HepG2 (cell line): ENCODE measurements at regions not wholly inside any gene's neighbourhood (a gene's known extent, or its start where the extent isn't known, plus 50 kb on each side); places are given as distances from the start of the nearest gene placed in this dataset.

Experiments
- ATAC-seq: fragments of 200-7000 bp; cut with Tn5 transposase; 3 replicates; pipeline ENCODE4 v1.9.1; 2020; ENCODE audit warnings: mild to moderate bottlenecking, moderate library complexity
- BruUV-seq: library from RNA; stranded (reverse); fragments of 400-500 nt; replicated peaks from 2 replicates; lab custom pipeline; 2021; lab: Mats Ljungman, UMichigan
- CTCF ChIA-PET: fragments of 300-600 bp; formaldehyde crosslinking; extraction: SDS; loops from one replicate; lab custom pipeline; 2021; ENCODE audit warnings: low total read pairs, inconsistent platforms, low intra/inter-chr PET ratio; lab: Yijun Ruan, JAX
- POLR2A ChIA-PET: fragments of 350-600 bp; sonication (Branson Sonifier 250); formaldehyde crosslinking; loops from one replicate; lab custom pipeline; 2020; ENCODE audit warnings: antibody characterized with exemption, inconsistent platforms; lab: Yijun Ruan, JAX
- DNase-seq: peaks from one replicate; pipeline ENCODE4 v3.0.0-alpha.2; 2015; ENCODE audit warnings: low spot score
- FAIRE-seq: peaks from 3 replicates; lab custom pipeline; 2011; peaks lifted over from hg19 to GRCh38; lab: Jason Lieb, UNC
- H2AFZ ChIP-seq: one replicate; pipeline ENCODE4 v1.6.1; 2011; ENCODE audit warnings: low read length, inconsistent platforms
- H3K27ac ChIP-seq: fragments of 300-600 bp; 3 replicates; pipeline ENCODE4 v1.8.0; 2011; ENCODE audit warnings: mixed run types, mild to moderate bottlenecking, mixed read lengths, low read length, inconsistent platforms; ENCODE audit not compliant: insufficient read depth; ENCODE audit errors: extremely low read length
- H3K27me3 ChIP-seq, 2 experiments: fragments of 200-600 bp in 1 of 2; 2 replicates in 1 of 2; 3 replicates in 1 of 2; pipeline versions ENCODE4 v1.6.0 to v1.8.0; 2011; ENCODE audit warnings: low read length in 2 of 2, mild to moderate bottlenecking in 2 of 2, moderate library complexity in 2 of 2, inconsistent platforms in 1 of 2; ENCODE audit not compliant: insufficient read depth in 2 of 2, control insufficient read depth in 1 of 2
- H3K36me3 ChIP-seq, 2 experiments: fragments of 200-600 bp in 1 of 2; replicated peaks in 1 of 2; 2 replicates in 1 of 2; 3 replicates in 1 of 2; pipeline versions ENCODE4 v1.5.1 to v1.8.0; 2011; ENCODE audit warnings: low read length in 2 of 2, inconsistent platforms in 1 of 2; ENCODE audit not compliant: insufficient read depth in 2 of 2, control insufficient read depth in 1 of 2
- H3K4me1 ChIP-seq: 2 replicates; pipeline ENCODE4 v1.5.1; 2012; ENCODE audit warnings: low read length, inconsistent platforms; ENCODE audit not compliant: insufficient read depth
- H3K4me2 ChIP-seq: 2 replicates; pipeline ENCODE4 v1.6.0; 2011; ENCODE audit warnings: low read depth, low read length, inconsistent platforms
- H3K4me3 ChIP-seq, 3 experiments: fragments of 200-600 bp in 1 of 3; sonication (generic), shearing (Covaris generic) in 1 of 3; replicated peaks in 1 of 3; 2 replicates each; pipeline ENCODE4 v1.5.1; 2011 to 2016; ENCODE audit warnings: low read length in 3 of 3, inconsistent platforms in 2 of 3, low read depth in 2 of 3, mild to moderate bottlenecking in 2 of 3, control low read depth in 1 of 3, mixed read lengths in 1 of 3; ENCODE audit not compliant: insufficient read depth in 1 of 3
- H3K79me2 ChIP-seq: one replicate; pipeline ENCODE4 v1.6.1; 2011; ENCODE audit warnings: low read length, inconsistent platforms; ENCODE audit not compliant: insufficient read depth
- H3K9ac ChIP-seq: 2 replicates; pipeline ENCODE4 v1.6.0; 2011; ENCODE audit warnings: mild to moderate bottlenecking, low read depth, low read length, inconsistent platforms; ENCODE audit not compliant: insufficient read depth
- H3K9me3 ChIP-seq: 2 replicates; pipeline ENCODE4 v1.5.1; 2012; ENCODE audit warnings: mild to moderate bottlenecking, low read length
- H4K20me1 ChIP-seq: 2 replicates; pipeline ENCODE4 v1.6.0; 2011; ENCODE audit warnings: inconsistent platforms, mild to moderate bottlenecking, low read length, moderate library complexity; ENCODE audit not compliant: insufficient read depth
- ARID5B ChIP-seq: IDR thresholded peaks from 2 replicates; pipeline ENCODE4 v1.4.0; 2020; ENCODE audit warnings: mild to moderate bottlenecking, missing genetic modification reagents
- CENPX ChIP-seq: sonication (generic); formaldehyde crosslinking; IDR thresholded peaks from 2 replicates; pipeline ENCODE4 v1.9.0; 2021; ENCODE audit warnings: mild to moderate bottlenecking, missing genetic modification reagents, moderate library complexity
- GABPB1 ChIP-seq: IDR thresholded peaks from 2 replicates; pipeline ENCODE4 v1.6.1; 2016; ENCODE audit warnings: mild to moderate bottlenecking, missing genetic modification reagents, moderate library complexity, missing compliant biosample characterization
- LCORL ChIP-seq, 2 experiments: fragments of 450-650 bp in 1 of 2; sonication (generic) in 1 of 2; formaldehyde crosslinking in 1 of 2; IDR thresholded peaks; 2 replicates each; pipeline versions ENCODE4 v1.5.0 to v1.6.1; 2017 to 2020; ENCODE audit warnings: antibody characterized with exemption in 1 of 2, missing genetic modification reagents in 1 of 2
- PAX8 ChIP-seq: sonication (generic); formaldehyde crosslinking; IDR thresholded peaks from 2 replicates; pipeline ENCODE4 v1.8.0; 2022; ENCODE audit warnings: mild to moderate bottlenecking, missing genetic modification reagents, borderline replicate concordance
- SRY ChIP-seq: sonication (generic); formaldehyde crosslinking; IDR thresholded peaks from 2 replicates; pipeline ENCODE4 v1.8.0; 2022; ENCODE audit warnings: mild to moderate bottlenecking, missing genetic modification reagents
- TEAD3 ChIP-seq: optimal IDR thresholded peaks from 2 replicates; pipeline ENCODE3; 2016; ENCODE audit warnings: borderline replicate concordance
- ZNF101 ChIP-seq: sonication (generic); formaldehyde crosslinking; IDR thresholded peaks from 2 replicates; pipeline ENCODE4 v1.4.0; 2020; ENCODE audit warnings: mild to moderate bottlenecking, low read depth, missing genetic modification reagents, borderline replicate concordance
- ZNF761 ChIP-seq: sonication (generic); formaldehyde crosslinking; conservative IDR thresholded peaks from 2 replicates; pipeline ENCODE4 v1.4.0; 2020; ENCODE audit warnings: mild to moderate bottlenecking, missing genetic modification reagents
- ZNF883 ChIP-seq: sonication (generic); formaldehyde crosslinking; IDR thresholded peaks from 2 replicates; pipeline ENCODE4 v1.5.1; 2020; ENCODE audit warnings: mild to moderate bottlenecking, missing genetic modification reagents; ENCODE audit errors: not compliant biosample characterization
- WGBS: methylation state at CpG from one replicate; pipeline ENCODE4 v1.1.6; 2017; ENCODE audit warnings: low lambda C conversion rate; 5-methylcytosine and 5-hydroxymethylcytosine counted together
- in situ Hi-C: cut with HindIII; loops from 2 replicates; pipeline ENCODE4 v1.10.0; 2017; ENCODE audit warnings: low pct_unique_long_range_greater_than_20kb; ENCODE audit not compliant: extremely low pct_ligation_motif_present
- intact Hi-C: fragments of 100-400 bp; cut with micrococcal nuclease; formaldehyde crosslinking; loops from one replicate; pipeline ENCODE4 v1.10.0; 2022; ENCODE audit not compliant: unreplicated experiment

DNA sequence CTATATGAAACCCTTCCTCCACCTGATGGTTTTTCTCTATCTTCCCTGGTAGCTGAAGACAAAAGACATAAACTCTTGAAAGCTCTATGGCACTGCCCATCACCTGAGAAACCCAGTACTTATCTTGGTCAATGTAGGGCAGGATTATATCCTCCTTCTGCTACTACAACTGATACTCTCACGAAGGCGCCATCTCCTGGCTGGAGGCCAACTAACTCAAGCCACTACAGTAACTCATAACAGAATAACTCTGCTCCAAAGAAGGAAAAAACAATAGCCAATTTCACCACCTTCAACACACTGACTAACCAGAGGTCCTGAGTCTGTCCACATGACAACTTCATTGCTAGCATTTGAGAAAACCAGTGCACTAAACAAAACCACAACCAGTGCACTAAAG lies 409.2 kb downstream of the CETN3 start:
- in situ Hi-C loops (no loop called here), intact Hi-C loops (no loop called here)
- no peaks in the 10 kb centered on the region for H3K79me2 ChIP-seq
- H3K27me3 ChIP-seq = no peaks in the 10 kb centered on the region
- H2AFZ ChIP-seq = no peak overlapping the region
- no peak for DNase-seq
- POLR2A ChIA-PET = no interaction called here
- ATAC-seq = no peak
- no peak overlapping the region for H3K4me2 ChIP-seq
- WGBS = 0% methylated on average over 2 of the region's 2 CpGs
- FAIRE-seq = no peak
- no TSS peak for BruUV-seq
- CTCF ChIA-PET = no interaction called here
- TF ChIP-seq LCORL (IDR thresholded peaks at IDR 0.05) = no peak
- no peak for TF ChIP-seq LCORL (CRISPR knock-in tag; IDR thresholded peaks at IDR 0.05)
- no peak for TF ChIP-seq ZNF761
- no peak for TF ChIP-seq SRY
- TF ChIP-seq CENPX (CRISPR knock-in tag) = no peak
- no peak for TF ChIP-seq ZNF101
- TF ChIP-seq PAX8 = no peak
- TF ChIP-seq ZNF883 (CRISPR knock-in tag) = no peak
- no peak for TF ChIP-seq TEAD3 (CRISPR knock-in tag)
- TF ChIP-seq ARID5B (CRISPR knock-in tag) = no peak
- TF ChIP-seq GABPB1 = no peak
- TF ChIP-seq, all 625 proteins: peak for 0
- H3K36me3 ChIP-seq = no peaks in the 10 kb centered on the region
- H3K4me1 ChIP-seq = no peaks in the 10 kb centered on the region
- H3K4me3 ChIP-seq = no peak overlapping the region
- no peak overlapping the region for H3K9ac ChIP-seq
- H4K20me1 ChIP-seq = no peaks in the 10 kb centered on the region
- H3K9me3 ChIP-seq = peaks cover 20% of the 10 kb centered on the region
- no peak overlapping the region for H3K27ac ChIP-seq
